ENCODE measurements at regions not wholly inside any gene's neighbourhood (a gene's known extent, or its start where the extent isn't known, plus 50 kb on each side); places are given as distances from the start of the nearest gene placed in this dataset.

GRCh38 chr3:161964857-161965256 lies 468.2 kb downstream of the OTOL1 start:
- no peak for TF ChIP-seq EZH2phosphoT487 (IDR thresholded peaks at IDR 0.05; ENCODE audit: borderline replicate concordance)
- TF ChIP-seq RAD21 (IDR thresholded peaks at IDR 0.05; ENCODE audit: low read depth), result no peak
- no peak for TF ChIP-seq CTCF (IDR thresholded peaks at IDR 0.05 in 2 of 3, conservative IDR thresholded peaks at IDR 0.05 in 1 of 3; ENCODE audit: borderline replicate concordance in 1 of 3, insufficient read depth in 1 of 3, low read depth in 2 of 3, low read length in 2 of 3)
- TF ChIP-seq POLR2AphosphoS5 (IDR thresholded peaks at IDR 0.05; ENCODE audit: low read depth, low read length), result no peak
- no peak for TF ChIP-seq EZH2 (IDR thresholded peaks at IDR 0.05)
- no peak for TF ChIP-seq SRF (IDR thresholded peaks at IDR 0.05; ENCODE audit: low read depth)
- TF ChIP-seq, protein P1, sequence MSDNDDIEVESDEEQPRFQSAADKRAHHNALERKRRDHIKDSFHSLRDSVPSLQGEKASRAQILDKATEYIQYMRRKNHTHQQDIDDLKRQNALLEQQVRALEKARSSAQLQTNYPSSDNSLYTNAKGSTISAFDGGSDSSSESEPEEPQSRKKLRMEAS (IDR thresholded peaks at IDR 0.05), result no peak
- TF ChIP-seq JUND (IDR thresholded peaks at IDR 0.05), result no peak
- TF ChIP-seq TCF7L2 (IDR thresholded peaks at IDR 0.05; ENCODE audit: borderline replicate concordance, extremely low read depth, insufficient read depth, insufficient read length), result no peak
- TF ChIP-seq, protein P2, sequence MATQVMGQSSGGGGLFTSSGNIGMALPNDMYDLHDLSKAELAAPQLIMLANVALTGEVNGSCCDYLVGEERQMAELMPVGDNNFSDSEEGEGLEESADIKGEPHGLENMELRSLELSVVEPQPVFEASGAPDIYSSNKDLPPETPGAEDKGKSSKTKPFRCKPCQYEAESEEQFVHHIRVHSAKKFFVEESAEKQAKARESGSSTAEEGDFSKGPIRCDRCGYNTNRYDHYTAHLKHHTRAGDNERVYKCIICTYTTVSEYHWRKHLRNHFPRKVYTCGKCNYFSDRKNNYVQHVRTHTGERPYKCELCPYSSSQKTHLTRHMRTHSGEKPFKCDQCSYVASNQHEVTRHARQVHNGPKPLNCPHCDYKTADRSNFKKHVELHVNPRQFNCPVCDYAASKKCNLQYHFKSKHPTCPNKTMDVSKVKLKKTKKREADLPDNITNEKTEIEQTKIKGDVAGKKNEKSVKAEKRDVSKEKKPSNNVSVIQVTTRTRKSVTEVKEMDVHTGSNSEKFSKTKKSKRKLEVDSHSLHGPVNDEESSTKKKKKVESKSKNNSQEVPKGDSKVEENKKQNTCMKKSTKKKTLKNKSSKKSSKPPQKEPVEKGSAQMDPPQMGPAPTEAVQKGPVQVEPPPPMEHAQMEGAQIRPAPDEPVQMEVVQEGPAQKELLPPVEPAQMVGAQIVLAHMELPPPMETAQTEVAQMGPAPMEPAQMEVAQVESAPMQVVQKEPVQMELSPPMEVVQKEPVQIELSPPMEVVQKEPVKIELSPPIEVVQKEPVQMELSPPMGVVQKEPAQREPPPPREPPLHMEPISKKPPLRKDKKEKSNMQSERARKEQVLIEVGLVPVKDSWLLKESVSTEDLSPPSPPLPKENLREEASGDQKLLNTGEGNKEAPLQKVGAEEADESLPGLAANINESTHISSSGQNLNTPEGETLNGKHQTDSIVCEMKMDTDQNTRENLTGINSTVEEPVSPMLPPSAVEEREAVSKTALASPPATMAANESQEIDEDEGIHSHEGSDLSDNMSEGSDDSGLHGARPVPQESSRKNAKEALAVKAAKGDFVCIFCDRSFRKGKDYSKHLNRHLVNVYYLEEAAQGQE (IDR thresholded peaks at IDR 0.05; ENCODE audit: low read depth), result no peak
- no peak for TF ChIP-seq CBX3 (IDR thresholded peaks at IDR 0.05; ENCODE audit: low read depth)
- TF ChIP-seq POLR2A (IDR thresholded peaks at IDR 0.05; ENCODE audit: borderline replicate concordance, extremely low read depth, insufficient read depth, insufficient read length), result no peak

All from HCT116 (cell line).